ENCODE measurements at regions not wholly inside any gene's neighbourhood (a gene's known extent, or its start where the extent isn't known, plus 50 kb on each side); places are given as distances from the start of the nearest gene placed in this dataset.

- TF ChIP-seq CTCF (conservative IDR thresholded peaks at IDR 0.05), result no peak
- TF ChIP-seq ZFX (IDR thresholded peaks at IDR 0.05), result no peak
Observed at GRCh38 chr1:37239225-37239740, 205.0 kb upstream of the GRIK3 start.
